ENCODE measurements at regions not wholly inside any gene's neighbourhood (a gene's known extent, or its start where the extent isn't known, plus 50 kb on each side); places are given as distances from the start of the nearest gene placed in this dataset.

DNA sequence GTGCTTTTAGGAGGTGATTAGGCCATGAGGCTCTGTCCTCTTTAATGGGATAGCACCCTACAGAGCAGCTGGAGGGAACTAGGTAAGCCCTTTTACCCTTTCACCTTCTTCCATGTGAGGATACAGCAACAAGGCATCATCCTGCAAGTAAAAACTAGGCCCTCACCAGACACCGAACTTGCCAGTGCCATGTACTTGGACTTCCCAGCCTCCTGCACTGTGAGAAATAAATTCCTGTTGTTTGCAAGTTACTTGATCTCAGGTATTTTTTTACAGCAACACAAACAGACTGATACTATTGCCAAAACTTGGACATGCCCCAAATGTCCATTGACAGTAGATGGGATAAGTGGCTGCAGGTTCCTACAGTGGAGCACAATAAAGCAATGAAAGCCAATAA lies 85.8 kb upstream of the MAP1LC3B2 start:
- in situ Hi-C loops (cut with MboI; ENCODE audit: low sequenced_read_pairs) = no loop called here
- CTCF ChIA-PET = no interaction called here
- H3K56ac ChIP-seq (ENCODE audit: extremely low read depth, insufficient read depth, low read length) = no peak overlapping the region
- no peaks in the 10 kb centered on the region for H3K4me1 ChIP-seq (ENCODE audit: control insufficient read depth, insufficient read depth, low read length)
- H4K20me1 ChIP-seq (ENCODE audit: insufficient read depth, low read length) = no peaks in the 10 kb centered on the region
- H3K79me1 ChIP-seq (ENCODE audit: low read depth in 1 of 2, low read length in 2 of 2) = no peaks in the 10 kb centered on the region
- H2AK9ac ChIP-seq (replicated peaks; ENCODE audit: low read depth, low read length, poor library complexity) = no peak overlapping the region
- no peak overlapping the region for H2AK5ac ChIP-seq (ENCODE audit: low read depth, low read length)
- H3K4me3 ChIP-seq (ENCODE audit: insufficient read depth, low read depth, low read length) = no peak overlapping the region
- POLR2A ChIA-PET (ENCODE audit: unreplicated experiment) = no interaction called here
- H3K9ac ChIP-seq (ENCODE audit: low read depth, low read length) = no peak overlapping the region
- BruUV-seq (replicated peaks) = no TSS peak
- H3K27me3 ChIP-seq (ENCODE audit: control insufficient read depth, insufficient read depth, low read length) = no peaks in the 10 kb centered on the region
- no peak overlapping the region for H3K4ac ChIP-seq (ENCODE audit: low read depth, low read length)
- DNase-seq = no peak
- H4K5ac ChIP-seq (ENCODE audit: low read depth, low read length) = no peak overlapping the region
- no peaks in the 10 kb centered on the region for H3K36me3 ChIP-seq (ENCODE audit: control insufficient read depth, insufficient read depth, low read length)
- intact Hi-C loops (cut with micrococcal nuclease) = no loop called here
- dilution Hi-C loops (cut with HindIII; ENCODE audit: low sequenced_read_pairs, unreplicated experiment) = no loop called here
- H3K23ac ChIP-seq (ENCODE audit: low read depth, low read length) = no peak overlapping the region
- WGBS, 2 experiments (ENCODE audit: extremely low coverage in 2 of 2, insufficient read length in 1 of 2) = no CpG with 5 or more reads among the region's 1 CpG
- H2BK120ac ChIP-seq (ENCODE audit: low read depth, low read length) = no peak overlapping the region
- H3K9me3 ChIP-seq (ENCODE audit: control insufficient read depth, insufficient read depth, low read length) = peaks cover 8% of the 10 kb centered on the region
- H2BK5ac ChIP-seq (ENCODE audit: low read depth, low read length, poor library complexity, severe bottlenecking) = no peak overlapping the region
- H2BK20ac ChIP-seq (ENCODE audit: low read depth, low read length) = no peak overlapping the region
- H3K14ac ChIP-seq (replicated peaks; ENCODE audit: low read depth, low read length) = no peak overlapping the region
- no peak overlapping the region for H4K91ac ChIP-seq (ENCODE audit: insufficient read depth, low read depth, low read length)
- no peak overlapping the region for H3K18ac ChIP-seq (ENCODE audit: low read depth, low read length)
- TF ChIP-seq CEBPB (IDR thresholded peaks at IDR 0.05; ENCODE audit: low read depth, low read length) = no peak
- TF ChIP-seq, protein P1, sequence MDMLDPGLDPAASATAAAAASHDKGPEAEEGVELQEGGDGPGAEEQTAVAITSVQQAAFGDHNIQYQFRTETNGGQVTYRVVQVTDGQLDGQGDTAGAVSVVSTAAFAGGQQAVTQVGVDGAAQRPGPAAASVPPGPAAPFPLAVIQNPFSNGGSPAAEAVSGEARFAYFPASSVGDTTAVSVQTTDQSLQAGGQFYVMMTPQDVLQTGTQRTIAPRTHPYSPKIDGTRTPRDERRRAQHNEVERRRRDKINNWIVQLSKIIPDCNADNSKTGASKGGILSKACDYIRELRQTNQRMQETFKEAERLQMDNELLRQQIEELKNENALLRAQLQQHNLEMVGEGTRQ (IDR thresholded peaks at IDR 0.05; ENCODE audit: low read depth, low read length) = no peak
- no peak for TF ChIP-seq MAFK (IDR thresholded peaks at IDR 0.05; ENCODE audit: low read depth, low read length)
- no peak for TF ChIP-seq FOS (IDR thresholded peaks at IDR 0.05; ENCODE audit: low read depth, low read length)
- TF ChIP-seq, protein P2, sequence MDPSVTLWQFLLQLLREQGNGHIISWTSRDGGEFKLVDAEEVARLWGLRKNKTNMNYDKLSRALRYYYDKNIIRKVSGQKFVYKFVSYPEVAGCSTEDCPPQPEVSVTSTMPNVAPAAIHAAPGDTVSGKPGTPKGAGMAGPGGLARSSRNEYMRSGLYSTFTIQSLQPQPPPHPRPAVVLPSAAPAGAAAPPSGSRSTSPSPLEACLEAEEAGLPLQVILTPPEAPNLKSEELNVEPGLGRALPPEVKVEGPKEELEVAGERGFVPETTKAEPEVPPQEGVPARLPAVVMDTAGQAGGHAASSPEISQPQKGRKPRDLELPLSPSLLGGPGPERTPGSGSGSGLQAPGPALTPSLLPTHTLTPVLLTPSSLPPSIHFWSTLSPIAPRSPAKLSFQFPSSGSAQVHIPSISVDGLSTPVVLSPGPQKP (IDR thresholded peaks at IDR 0.05; ENCODE audit: borderline replicate concordance, low read depth, low read length) = no peak
- no peak for TF ChIP-seq POLR2A (IDR thresholded peaks at IDR 0.05; ENCODE audit: low read depth, low read length)
- no peak for TF ChIP-seq RAD21 (IDR thresholded peaks at IDR 0.05; ENCODE audit: low read length)
- TF ChIP-seq MXI1 (IDR thresholded peaks at IDR 0.05; ENCODE audit: borderline replicate concordance, low read depth, low read length) = no peak
- no peak for TF ChIP-seq RCOR1 (IDR thresholded peaks at IDR 0.05; ENCODE audit: insufficient replicate concordance, low read length)
- TF ChIP-seq SMC3 (IDR thresholded peaks at IDR 0.05; ENCODE audit: low read depth, low read length) = no peak
- TF ChIP-seq CHD1 (IDR thresholded peaks at IDR 0.05; ENCODE audit: low read depth, low read length) = no peak
- TF ChIP-seq BHLHE40 (IDR thresholded peaks at IDR 0.05; ENCODE audit: low read depth, low read length) = no peak
- no peak for TF ChIP-seq NFE2L2 (IDR thresholded peaks at IDR 0.05; ENCODE audit: low read depth, low read length)
- no peak for TF ChIP-seq MAZ (IDR thresholded peaks at IDR 0.05; ENCODE audit: borderline replicate concordance, low read depth, low read length)
- no peak for TF ChIP-seq RFX5 (IDR thresholded peaks at IDR 0.05; ENCODE audit: low read depth, low read length)
- no peak overlapping the region for H2BK15ac ChIP-seq (ENCODE audit: low read depth, low read length)
- H3K9me1 ChIP-seq (ENCODE audit: insufficient read depth, low read length) = 0 out of 2 replicates have a peak, but pooled peaks cover 3% of the 10 kb centered on the region
- no peak overlapping the region for H2AFZ ChIP-seq (replicated peaks; ENCODE audit: low read length, poor library complexity)
- H3K27ac ChIP-seq (ENCODE audit: insufficient read depth, low read length) = no peak overlapping the region
- no peak overlapping the region for H4K8ac ChIP-seq (ENCODE audit: low read depth in 2 of 2, low read length in 2 of 2)
- H3K4me2 ChIP-seq (ENCODE audit: low read depth, low read length) = no peak overlapping the region
- no peak for ATAC-seq (ENCODE audit: low read depth)

All from IMR-90 (cell line).